Keratinocyte (primary cell): ENCODE measurements at regions not wholly inside any gene's neighbourhood (a gene's known extent, or its start where the extent isn't known, plus 50 kb on each side); places are given as distances from the start of the nearest gene placed in this dataset.

ENCODE experiments used
- DNase-seq: peaks from one replicate; pipeline ENCODE4 v3.0.0-alpha.2; 2011; ENCODE audit warnings: low read depth, missing footprints, low spot score
- FAIRE-seq: peaks from 2 replicates; lab custom pipeline; 2011; peaks lifted over from hg19 to GRCh38; lab: Jason Lieb, UNC
- H2AFZ ChIP-seq: 2 replicates; pipeline ENCODE4 v1.6.0; 2012; ENCODE audit warnings: low read length, control low read depth, inconsistent platforms; ENCODE audit not compliant: control insufficient read depth
- H3K27ac ChIP-seq: 2 replicates; pipeline ENCODE4 v1.5.1; 2011; ENCODE audit warnings: low read length; ENCODE audit not compliant: control insufficient read depth, insufficient read depth
- H3K27me3 ChIP-seq: 3 replicates; pipeline ENCODE4 v1.6.0; 2011; ENCODE audit warnings: low read length; ENCODE audit not compliant: control insufficient read depth, insufficient read depth; ENCODE audit errors: extremely low read depth
- H3K36me3 ChIP-seq, 2 experiments: 2 replicates in 1 of 2; 3 replicates in 1 of 2; pipeline ENCODE4 v1.5.1; 2011; ENCODE audit warnings: low read length in 2 of 2, mild to moderate bottlenecking in 1 of 2; ENCODE audit not compliant: control insufficient read depth in 2 of 2, insufficient read depth in 2 of 2; ENCODE audit errors: extremely low read depth in 1 of 2
- H3K4me1 ChIP-seq: 3 replicates; pipeline ENCODE4 v1.5.1; 2011; ENCODE audit warnings: low read length; ENCODE audit not compliant: control insufficient read depth, insufficient read depth; ENCODE audit errors: extremely low read depth
- H3K4me2 ChIP-seq: 3 replicates; pipeline ENCODE4 v1.6.0; 2011; ENCODE audit warnings: low read depth, low read length; ENCODE audit not compliant: control insufficient read depth, insufficient read depth; ENCODE audit errors: extremely low read depth
- H3K4me3 ChIP-seq, 3 experiments: fragments of 200-600 bp in 1 of 3; sonication (generic) in 1 of 3; 2 replicates in 2 of 3; 3 replicates in 1 of 3; pipeline ENCODE4 v1.5.1; 2011 to 2016; ENCODE audit warnings: low read length in 3 of 3, mild to moderate bottlenecking in 3 of 3, control low read depth in 2 of 3, inconsistent platforms in 1 of 3, low read depth in 1 of 3, mixed read lengths in 1 of 3, mixed run types in 1 of 3, moderate library complexity in 1 of 3; ENCODE audit not compliant: control insufficient read depth in 2 of 3, insufficient read depth in 2 of 3; ENCODE audit errors: extremely low read depth in 1 of 3
- H3K79me2 ChIP-seq: 2 replicates; pipeline ENCODE4 v1.6.0; 2012; ENCODE audit warnings: low read length; ENCODE audit not compliant: control insufficient read depth, insufficient read depth
- H3K9ac ChIP-seq: 3 replicates; pipeline ENCODE4 v1.6.0; 2011; ENCODE audit warnings: low read length; ENCODE audit not compliant: control insufficient read depth, insufficient read depth; ENCODE audit errors: extremely low read depth
- H3K9me1 ChIP-seq: 3 replicates; pipeline ENCODE4 v1.6.0; 2011; ENCODE audit warnings: low read length; ENCODE audit not compliant: control insufficient read depth, insufficient read depth; ENCODE audit errors: extremely low read depth
- H3K9me3 ChIP-seq: 2 replicates; pipeline ENCODE4 v1.5.1; 2012; ENCODE audit warnings: low read depth, low read length; ENCODE audit not compliant: control insufficient read depth
- H4K20me1 ChIP-seq: 3 replicates; pipeline ENCODE4 v1.6.0; 2011; ENCODE audit warnings: low read length; ENCODE audit not compliant: control insufficient read depth, insufficient read depth; ENCODE audit errors: extremely low read depth
- CTCF ChIP-seq, 3 experiments: IDR thresholded peaks in 1 of 3; conservative IDR thresholded peaks in 1 of 3; optimal IDR thresholded peaks in 1 of 3; 2 replicates in 2 of 3; 3 replicates in 1 of 3; pipeline versions ENCODE3 to v1.5.1; 2011; ENCODE audit warnings: low read length in 3 of 3, mild to moderate bottlenecking in 3 of 3, moderate library complexity in 2 of 3, control low read depth in 1 of 3, inconsistent platforms in 1 of 3; ENCODE audit not compliant: insufficient read depth in 2 of 3; ENCODE audit errors: extremely low read depth in 1 of 3
- EZH2 ChIP-seq: IDR thresholded peaks from one replicate; pipeline ENCODE4 v1.6.1; 2012; ENCODE audit warnings: inconsistent platforms, mild to moderate bottlenecking, low read length, moderate library complexity
- dilution Hi-C: fragments of 300-500 bp; cut with MboI; formaldehyde crosslinking; loops from one replicate; pipeline ENCODE4 v1.7.0; 2020; ENCODE audit warnings: low sequenced_read_pairs; ENCODE audit not compliant: extremely low pct_ligation_motif_present

- Histone ChIP-seq H3K36me3 (no peaks in the 10 kb centered on the region), H3K4me1 (peaks cover 43% of the 10 kb centered on the region), H3K9me1 (peaks cover 2% of the 10 kb centered on the region), H3K4me2 (no peak overlapping the region), H3K4me3 (no peak overlapping the region), H3K79me2 (no peaks in the 10 kb centered on the region), H2AFZ (no peak overlapping the region), H3K27ac (no peak overlapping the region), H3K27me3 (no peaks in the 10 kb centered on the region), H3K9ac (no peak overlapping the region), H3K9me3 (peaks cover 7% of the 10 kb centered on the region), H4K20me1 (no peaks in the 10 kb centered on the region)
- dilution Hi-C loops, result no loop called here
- DNase-seq, result no peak
- no peak for TF ChIP-seq CTCF (optimal IDR thresholded peaks at IDR 0.05 in 1 of 3, IDR thresholded peaks at IDR 0.05 in 1 of 3, conservative IDR thresholded peaks at IDR 0.05 in 1 of 3; ENCODE audit: extremely low read depth in 1 of 3, insufficient read depth in 2 of 3, low read length in 3 of 3)
- TF ChIP-seq EZH2, result no peak
- FAIRE-seq, result no peak
Observed at GRCh38 chr15:100730129-100730528, 127.7 kb downstream of the ASB7 start.

- Histone ChIP-seq H3K9ac (no peak overlapping the region), H3K4me2 (no peak overlapping the region)
Observed at GRCh38 chr15:100730655-100731266, 128.4 kb downstream of the ASB7 start.

More at GRCh38 chr15:100730655-100731266, 128.4 kb downstream of the ASB7 start:
- Histone ChIP-seq H3K27me3 (no peaks in the 10 kb centered on the region), H3K4me3 (no peak overlapping the region), H4K20me1 (no peaks in the 10 kb centered on the region), H3K27ac (no peak overlapping the region), H3K9me1 (peaks cover 2% of the 10 kb centered on the region), H3K79me2 (no peaks in the 10 kb centered on the region), H3K4me1 (peaks cover 37% of the 10 kb centered on the region), H2AFZ (no peak overlapping the region), H3K36me3 (no peaks in the 10 kb centered on the region), H3K9me3 (peaks cover 7% of the 10 kb centered on the region)
- FAIRE-seq, result no peak
- no peak for DNase-seq
- no peak for TF ChIP-seq EZH2
- dilution Hi-C loops, result no loop called here
